IMR-90 (cell line): ENCODE measurements at regions not wholly inside any gene's neighbourhood (a gene's known extent, or its start where the extent isn't known, plus 50 kb on each side); places are given as distances from the start of the nearest gene placed in this dataset.

Experiments used
- ATAC-seq: fragments of 200-7000 bp; cut with Tn5 transposase; 2 replicates; pipeline ENCODE4 v1.9.1; 2020; ENCODE audit warnings: low read depth, mild to moderate bottlenecking, moderate library complexity
- BruUV-seq: library from RNA; stranded (reverse); fragments of 400-500 nt; replicated peaks from 2 replicates; lab custom pipeline; 2021; lab: Mats Ljungman, UMichigan
- CTCF ChIA-PET: fragments of 300-600 bp; formaldehyde crosslinking; extraction: SDS; loops from one replicate; lab custom pipeline; 2021; ENCODE audit warnings: antibody characterized with exemption; lab: Yijun Ruan, JAX
- POLR2A ChIA-PET: fragments of 300-600 bp; sonication (Branson Sonifier 250); formaldehyde crosslinking; loops from one replicate; lab custom pipeline; 2022; ENCODE audit warnings: antibody characterized with exemption; ENCODE audit not compliant: unreplicated experiment; lab: Charles Lee
- DNase-seq: peaks from one replicate; pipeline ENCODE4 v3.0.0; 2013
- H2AFZ ChIP-seq: replicated peaks from 2 replicates; pipeline ENCODE3; 2013; ENCODE audit warnings: low read length, mild to moderate bottlenecking; ENCODE audit not compliant: poor library complexity
- H2AK5ac ChIP-seq: 2 replicates; pipeline ENCODE4 v1.6.1; 2013; ENCODE audit warnings: low read depth, low read length, inconsistent platforms
- H2AK9ac ChIP-seq: replicated peaks from 2 replicates; pipeline ENCODE3; 2013; ENCODE audit warnings: mild to moderate bottlenecking, low read depth, low read length, moderate library complexity; ENCODE audit not compliant: poor library complexity
- H2BK120ac ChIP-seq: 2 replicates; pipeline ENCODE4 v1.6.1; 2013; ENCODE audit warnings: low read depth, low read length, inconsistent platforms
- H2BK15ac ChIP-seq: 3 replicates; pipeline ENCODE4 v1.6.1; 2013; ENCODE audit warnings: low read depth, low read length, inconsistent platforms
- H2BK20ac ChIP-seq: 2 replicates; pipeline ENCODE4 v1.6.1; 2013; ENCODE audit warnings: low read depth, mild to moderate bottlenecking, inconsistent platforms, low read length, moderate library complexity
- H2BK5ac ChIP-seq: 2 replicates; pipeline ENCODE4 v1.6.1; 2013; ENCODE audit warnings: mild to moderate bottlenecking, low read depth, low read length, inconsistent platforms; ENCODE audit not compliant: poor library complexity, severe bottlenecking
- H3K14ac ChIP-seq: replicated peaks from 2 replicates; pipeline ENCODE4 v1.6.1; 2013; ENCODE audit warnings: low read depth, low read length, inconsistent platforms
- H3K18ac ChIP-seq: 2 replicates; pipeline ENCODE4 v1.6.1; 2013; ENCODE audit warnings: low read depth, low read length, control low read depth
- H3K23ac ChIP-seq: 2 replicates; pipeline ENCODE4 v1.6.1; 2013; ENCODE audit warnings: low read depth, low read length, inconsistent platforms
- H3K27ac ChIP-seq: 2 replicates; pipeline ENCODE4 v1.5.1; 2013; ENCODE audit warnings: mild to moderate bottlenecking, control low read depth, low read length; ENCODE audit not compliant: insufficient read depth
- H3K27me3 ChIP-seq: 2 replicates; pipeline ENCODE4 v1.6.1; 2013; ENCODE audit warnings: low read length; ENCODE audit not compliant: control insufficient read depth, insufficient read depth
- H3K36me3 ChIP-seq: 2 replicates; pipeline ENCODE4 v1.6.1; 2013; ENCODE audit warnings: low read length, mixed read lengths; ENCODE audit not compliant: control insufficient read depth, insufficient read depth
- H3K4ac ChIP-seq: 2 replicates; pipeline ENCODE4 v1.6.1; 2013; ENCODE audit warnings: low read depth, low read length, inconsistent platforms
- H3K4me1 ChIP-seq: 2 replicates; pipeline ENCODE4 v1.6.1; 2013; ENCODE audit warnings: low read length, mixed read lengths; ENCODE audit not compliant: control insufficient read depth, insufficient read depth
- H3K4me2 ChIP-seq: 2 replicates; pipeline ENCODE4 v1.6.1; 2013; ENCODE audit warnings: low read depth, mild to moderate bottlenecking, control low read depth, low read length, moderate library complexity
- H3K4me3 ChIP-seq: 2 replicates; pipeline ENCODE4 v1.5.1; 2013; ENCODE audit warnings: low read depth, mild to moderate bottlenecking, control low read depth, low read length, moderate library complexity; ENCODE audit not compliant: insufficient read depth
- H3K56ac ChIP-seq: 2 replicates; pipeline ENCODE4 v1.6.1; 2013; ENCODE audit warnings: low read length, inconsistent platforms; ENCODE audit not compliant: insufficient read depth; ENCODE audit errors: extremely low read depth
- H3K79me1 ChIP-seq, 2 experiments: 2 replicates each; pipeline ENCODE4 v1.6.1; 2013; ENCODE audit warnings: low read length in 2 of 2, inconsistent platforms in 1 of 2, low read depth in 1 of 2
- H3K9ac ChIP-seq: 2 replicates; pipeline ENCODE4 v1.6.1; 2013; ENCODE audit warnings: low read depth, low read length, control low read depth
- H3K9me1 ChIP-seq: 2 replicates; pipeline ENCODE4 v1.6.1; 2013; ENCODE audit warnings: low read length, inconsistent platforms; ENCODE audit not compliant: insufficient read depth
- H3K9me3 ChIP-seq: 2 replicates; pipeline ENCODE4 v1.6.1; 2013; ENCODE audit warnings: low read length; ENCODE audit not compliant: control insufficient read depth, insufficient read depth
- H4K20me1 ChIP-seq: 2 replicates; pipeline ENCODE4 v1.6.1; 2013; ENCODE audit warnings: low read length, inconsistent platforms; ENCODE audit not compliant: insufficient read depth
- H4K5ac ChIP-seq: 2 replicates; pipeline ENCODE4 v1.6.1; 2013; ENCODE audit warnings: mild to moderate bottlenecking, low read depth, low read length, control low read depth
- H4K8ac ChIP-seq, 2 experiments: 2 replicates each; pipeline ENCODE4 v1.6.1; 2013; ENCODE audit warnings: low read depth in 2 of 2, low read length in 2 of 2, control low read depth in 1 of 2, inconsistent platforms in 1 of 2
- H4K91ac ChIP-seq: 2 replicates; pipeline ENCODE4 v1.6.1; 2013; ENCODE audit warnings: low read depth, low read length, inconsistent platforms; ENCODE audit not compliant: insufficient read depth
- BHLHE40 ChIP-seq: fragments of 150-350 bp; IDR thresholded peaks from 2 replicates; pipeline ENCODE4 v1.6.1; 2016; ENCODE audit warnings: mild to moderate bottlenecking, low read depth, low read length
- CEBPB ChIP-seq: IDR thresholded peaks from 2 replicates; pipeline ENCODE4 v1.6.1; 2012; ENCODE audit warnings: low read depth, low read length, improper control_type of control experiment
- CHD1 ChIP-seq: IDR thresholded peaks from 2 replicates; pipeline ENCODE4 v1.6.1; 2012; ENCODE audit warnings: low read depth, low read length, improper control_type of control experiment
- ELK1 ChIP-seq: fragments of 150-350 bp; IDR thresholded peaks from 2 replicates; pipeline ENCODE4 v1.6.1; 2016; ENCODE audit warnings: low read depth, mild to moderate bottlenecking, low read length, moderate library complexity, borderline replicate concordance
- FOS ChIP-seq: fragments of 150-350 bp; IDR thresholded peaks from 2 replicates; pipeline ENCODE4 v1.6.1; 2016; ENCODE audit warnings: low read depth, low read length
- MAFK ChIP-seq: IDR thresholded peaks from 2 replicates; pipeline ENCODE4 v1.6.1; 2012; ENCODE audit warnings: low read depth, low read length, improper control_type of control experiment
- MAZ ChIP-seq: IDR thresholded peaks from 2 replicates; pipeline ENCODE4 v1.6.1; 2012; ENCODE audit warnings: low read depth, mild to moderate bottlenecking, low read length, improper control_type of control experiment, moderate library complexity, borderline replicate concordance
- MXI1 ChIP-seq: IDR thresholded peaks from 2 replicates; pipeline ENCODE4 v1.6.1; 2012; ENCODE audit warnings: low read depth, mild to moderate bottlenecking, low read length, moderate library complexity, borderline replicate concordance
- NFE2L2 ChIP-seq: fragments of 150-350 bp; IDR thresholded peaks from 2 replicates; pipeline ENCODE4 v1.6.1; 2016; ENCODE audit warnings: low read depth, mild to moderate bottlenecking, low read length
- POLR2A ChIP-seq: IDR thresholded peaks from 2 replicates; pipeline ENCODE4 v1.6.1; 2012; ENCODE audit warnings: mild to moderate bottlenecking, low read depth, low read length
- RAD21 ChIP-seq: IDR thresholded peaks from 2 replicates; pipeline ENCODE4 v1.6.1; 2012; ENCODE audit warnings: low read length, improper control_type of control experiment
- RCOR1 ChIP-seq: IDR thresholded peaks from 2 replicates; pipeline ENCODE4 v1.6.1; 2012; ENCODE audit warnings: mild to moderate bottlenecking, low read length, improper control_type of control experiment; ENCODE audit not compliant: insufficient replicate concordance
- RFX5 ChIP-seq: IDR thresholded peaks from 2 replicates; pipeline ENCODE4 v1.8.0; 2012; ENCODE audit warnings: low read depth, mild to moderate bottlenecking, low read length, moderate library complexity
- SMC3 ChIP-seq: fragments of 150-350 bp; IDR thresholded peaks from 2 replicates; pipeline ENCODE4 v1.6.1; 2016; ENCODE audit warnings: low read depth, mild to moderate bottlenecking, antibody characterized with exemption, low read length, moderate library complexity
- WGBS, 2 experiments: methylation state at CpG; one replicate each; pipeline versions ENCODE4 v1.1.5 to v1.1.7; 2013; ENCODE audit warnings: missing lambda C conversion rate in 2 of 2; ENCODE audit not compliant: insufficient read length in 1 of 2; ENCODE audit errors: extremely low coverage in 2 of 2; 5-methylcytosine and 5-hydroxymethylcytosine counted together
- dilution Hi-C: fragments of 300-500 bp; cut with HindIII; formaldehyde crosslinking; loops from one replicate; pipeline ENCODE4 v1.14.3; 2018; ENCODE audit warnings: low sequenced_read_pairs; ENCODE audit not compliant: unreplicated experiment
- in situ Hi-C: fragments of 300-500 bp; cut with MboI; formaldehyde crosslinking; loops from 3 replicates; pipeline ENCODE4 v1.14.3; 2019; ENCODE audit warnings: low sequenced_read_pairs, inconsistent platforms, mixed read lengths
- intact Hi-C: fragments of 100-400 bp; cut with micrococcal nuclease; formaldehyde crosslinking; loops from 2 replicates; pipeline ENCODE4 v1.10.0; 2022
- TF ChIP-seq, protein P1 (sequence below): conservative IDR thresholded peaks from 2 replicates; pipeline ENCODE4 v1.5.1; 2012; ENCODE audit warnings: mild to moderate bottlenecking, low read depth, low read length, improper control_type of control experiment
- TF ChIP-seq, protein P2 (sequence below): fragments of 150-350 bp; IDR thresholded peaks from 2 replicates; pipeline ENCODE4 v1.6.1; 2017; ENCODE audit warnings: mild to moderate bottlenecking, antibody characterized with exemption, low read length, low read depth

GRCh38 chr13:111614009-111614408 lies 293.6 kb downstream of the TEX29 start:
- ChIA-PET CTCF (no interaction called here), POLR2A (no interaction called here)
- Histone ChIP-seq H3K27ac (no peak overlapping the region), H3K79me1 (no peaks in the 10 kb centered on the region), H3K9me3 (peaks cover 27% of the 10 kb centered on the region), H2BK15ac (no peak overlapping the region), H3K23ac (no peak overlapping the region), H3K4me2 (no peak overlapping the region), H3K56ac (no peak overlapping the region), H3K4ac (no peak overlapping the region), H3K14ac (no peak overlapping the region), H3K4me3 (no peak overlapping the region), H3K27me3 (no peaks in the 10 kb centered on the region), H4K91ac (no peak overlapping the region), H2AK5ac (no peak overlapping the region), H2BK20ac (no peak overlapping the region), H2BK120ac (no peak overlapping the region), H3K18ac (no peak overlapping the region), H3K9me1 (no peaks in the 10 kb centered on the region), H4K5ac (no peak overlapping the region), H2AFZ (no peak overlapping the region), H3K36me3 (no peaks in the 10 kb centered on the region), H4K8ac (no peak overlapping the region), H3K4me1 (no peaks in the 10 kb centered on the region), H2BK5ac (no peak overlapping the region), H2AK9ac (no peak overlapping the region), H3K9ac (no peak overlapping the region), H4K20me1 (no peaks in the 10 kb centered on the region)
- DNase-seq (no peak), ATAC-seq (no peak)
- no TSS peak for BruUV-seq
- intact Hi-C loops, result no loop called here
- 17% methylated on average over 1 of the region's 7 CpGs; no CpG with 5 or more reads in 1 of the 2 experiments for WGBS, 2 experiments
- in situ Hi-C loops, result no loop called here
- TF ChIP-seq SMC3 (no peak), POLR2A (no peak), RAD21 (no peak), FOS (no peak), MAZ (no peak), RFX5 (no peak), ELK1 (no peak), RCOR1 (no peak), MAFK (no peak), NFE2L2 (no peak), CHD1 (no peak), BHLHE40 (no peak), MXI1 (no peak), CEBPB (no peak)
- TF ChIP-seq, protein P1, sequence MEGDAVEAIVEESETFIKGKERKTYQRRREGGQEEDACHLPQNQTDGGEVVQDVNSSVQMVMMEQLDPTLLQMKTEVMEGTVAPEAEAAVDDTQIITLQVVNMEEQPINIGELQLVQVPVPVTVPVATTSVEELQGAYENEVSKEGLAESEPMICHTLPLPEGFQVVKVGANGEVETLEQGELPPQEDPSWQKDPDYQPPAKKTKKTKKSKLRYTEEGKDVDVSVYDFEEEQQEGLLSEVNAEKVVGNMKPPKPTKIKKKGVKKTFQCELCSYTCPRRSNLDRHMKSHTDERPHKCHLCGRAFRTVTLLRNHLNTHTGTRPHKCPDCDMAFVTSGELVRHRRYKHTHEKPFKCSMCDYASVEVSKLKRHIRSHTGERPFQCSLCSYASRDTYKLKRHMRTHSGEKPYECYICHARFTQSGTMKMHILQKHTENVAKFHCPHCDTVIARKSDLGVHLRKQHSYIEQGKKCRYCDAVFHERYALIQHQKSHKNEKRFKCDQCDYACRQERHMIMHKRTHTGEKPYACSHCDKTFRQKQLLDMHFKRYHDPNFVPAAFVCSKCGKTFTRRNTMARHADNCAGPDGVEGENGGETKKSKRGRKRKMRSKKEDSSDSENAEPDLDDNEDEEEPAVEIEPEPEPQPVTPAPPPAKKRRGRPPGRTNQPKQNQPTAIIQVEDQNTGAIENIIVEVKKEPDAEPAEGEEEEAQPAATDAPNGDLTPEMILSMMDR, result no peak
- TF ChIP-seq, protein P2, sequence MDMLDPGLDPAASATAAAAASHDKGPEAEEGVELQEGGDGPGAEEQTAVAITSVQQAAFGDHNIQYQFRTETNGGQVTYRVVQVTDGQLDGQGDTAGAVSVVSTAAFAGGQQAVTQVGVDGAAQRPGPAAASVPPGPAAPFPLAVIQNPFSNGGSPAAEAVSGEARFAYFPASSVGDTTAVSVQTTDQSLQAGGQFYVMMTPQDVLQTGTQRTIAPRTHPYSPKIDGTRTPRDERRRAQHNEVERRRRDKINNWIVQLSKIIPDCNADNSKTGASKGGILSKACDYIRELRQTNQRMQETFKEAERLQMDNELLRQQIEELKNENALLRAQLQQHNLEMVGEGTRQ, result no peak
- dilution Hi-C loops, result no loop called here
